ENCODE measurements at regions not wholly inside any gene's neighbourhood (a gene's known extent, or its start where the extent isn't known, plus 50 kb on each side); places are given as distances from the start of the nearest gene placed in this dataset.
A peak's percentile ranks its signal among the peaks of the same experiment; 100 is the strongest.
"Not testable (repeated sequence)": the region's sequence is repeated elsewhere in the genome, so short reads cannot be mapped to it uniquely, and the experiment has no call there.

DNA sequence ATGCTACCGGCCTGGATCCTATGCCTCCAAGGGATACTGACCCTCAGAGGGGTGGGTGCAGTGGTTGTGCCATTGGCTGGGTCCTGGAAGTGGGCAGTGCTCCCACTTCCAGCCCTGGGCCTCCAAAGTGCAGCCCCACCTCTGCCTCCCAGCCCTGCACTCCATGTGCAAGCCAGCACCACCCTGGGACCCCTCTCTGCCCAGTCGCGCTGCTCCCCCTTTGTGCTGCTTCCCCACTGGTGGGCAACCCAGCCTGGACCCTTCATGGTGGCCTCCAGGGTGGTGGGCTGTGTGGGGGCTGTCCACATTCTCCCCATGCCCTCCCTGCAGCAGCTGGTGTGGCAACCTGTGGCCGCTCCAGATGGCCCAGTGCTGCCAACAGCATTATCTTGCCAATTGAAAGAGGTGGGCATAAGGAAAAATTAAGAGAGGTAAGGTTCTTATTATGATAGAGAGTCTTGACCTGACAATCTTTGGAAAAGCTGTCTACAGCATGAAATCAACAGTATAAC is 309.7 kb downstream of the GUCY2F start:
- no peak for DNase-seq (ENCODE audit: low read depth)

DNA sequence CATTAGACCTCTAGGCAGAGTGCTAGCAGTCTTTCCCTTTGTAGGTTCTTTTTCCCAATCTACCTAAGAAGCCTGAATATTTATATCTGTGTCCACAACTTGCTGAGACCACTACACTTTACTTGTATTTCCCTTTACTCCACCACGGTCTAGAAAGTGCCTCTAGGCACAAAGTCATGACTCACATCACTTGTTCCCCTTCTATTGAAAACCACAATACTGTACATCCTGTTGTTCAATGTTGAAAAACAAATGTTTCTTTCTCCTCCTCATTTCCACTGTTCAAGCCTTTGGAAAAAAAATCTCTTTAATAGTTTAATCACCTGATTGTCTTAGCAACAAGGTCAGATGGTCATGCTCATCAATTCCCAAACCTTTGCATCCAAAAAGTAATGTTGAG is 326.7 kb downstream of the GUCY2F start:
- no peak for DNase-seq (ENCODE audit: low read depth)

- DNase-seq (ENCODE audit: low read depth), result not testable (repeated sequence)
These were observed 337.7 kb downstream of the GUCY2F start for GRCh38 chrX:109144173-109144572.

DNA sequence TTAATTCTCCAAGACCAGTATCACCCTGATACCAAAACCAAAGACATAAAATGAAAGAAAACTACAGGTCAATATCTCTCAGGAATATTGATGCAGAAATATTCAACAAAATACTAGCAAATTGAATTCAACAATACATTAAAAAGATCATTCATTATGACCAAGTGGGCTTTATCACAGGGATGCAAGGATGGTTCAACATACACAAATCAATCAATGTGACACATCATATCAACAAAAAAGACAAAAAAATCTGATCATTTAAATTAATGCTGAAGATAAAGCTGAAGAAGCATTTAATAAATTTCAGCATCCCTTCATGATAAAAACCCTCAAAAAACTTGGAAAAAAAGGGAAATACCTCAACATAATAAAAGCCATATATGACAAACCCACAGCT is 341.4 kb downstream of the GUCY2F start:
- no peak for DNase-seq (ENCODE audit: low read depth)

DNA sequence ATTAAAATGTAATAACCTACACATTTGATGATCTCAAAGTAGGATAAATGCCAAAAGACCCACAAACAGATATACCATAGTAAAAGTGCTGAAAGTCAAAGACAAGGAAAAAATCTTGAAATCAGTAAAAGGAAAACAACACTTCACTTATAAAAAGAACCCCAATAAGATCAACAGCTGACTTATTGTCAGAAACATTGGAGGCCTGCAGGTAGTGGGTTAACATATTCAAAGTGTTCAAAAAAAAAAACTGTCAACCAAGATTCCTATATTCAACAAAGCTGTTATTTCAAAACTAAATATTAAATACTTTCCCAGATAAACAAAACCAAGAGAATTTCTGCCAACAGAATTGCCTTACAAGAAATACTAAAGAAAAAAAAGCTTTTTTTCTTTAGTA is 347.1 kb downstream of the GUCY2F start:
- DNase-seq (ENCODE audit: low read depth), result no peak

- no peak for DNase-seq (ENCODE audit: low read depth)
These were observed 356.6 kb downstream of the GUCY2F start for GRCh38 chrX:109125304-109125703.

DNA sequence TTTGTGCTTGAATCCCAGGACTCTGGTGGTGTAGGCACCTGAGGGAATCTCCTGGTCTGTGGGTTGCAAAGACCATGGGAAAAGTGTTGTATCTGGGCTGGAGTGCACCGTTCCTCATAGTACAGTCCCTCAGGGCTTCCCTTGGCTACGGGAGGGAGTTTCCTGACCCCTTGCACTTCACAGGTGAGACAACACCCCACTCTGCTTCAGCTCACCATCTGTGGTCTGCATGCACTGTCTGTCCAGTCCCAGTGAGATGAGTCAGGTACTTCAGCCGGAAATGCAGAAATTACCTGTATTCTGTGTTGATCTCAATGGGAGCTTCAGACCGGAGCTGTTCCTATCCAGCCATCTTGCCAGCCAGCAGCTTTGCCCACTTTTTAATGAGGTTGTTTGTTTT is 353.0 kb upstream of the IRS4 start:
- no peak for DNase-seq (ENCODE audit: low read depth)

DNA sequence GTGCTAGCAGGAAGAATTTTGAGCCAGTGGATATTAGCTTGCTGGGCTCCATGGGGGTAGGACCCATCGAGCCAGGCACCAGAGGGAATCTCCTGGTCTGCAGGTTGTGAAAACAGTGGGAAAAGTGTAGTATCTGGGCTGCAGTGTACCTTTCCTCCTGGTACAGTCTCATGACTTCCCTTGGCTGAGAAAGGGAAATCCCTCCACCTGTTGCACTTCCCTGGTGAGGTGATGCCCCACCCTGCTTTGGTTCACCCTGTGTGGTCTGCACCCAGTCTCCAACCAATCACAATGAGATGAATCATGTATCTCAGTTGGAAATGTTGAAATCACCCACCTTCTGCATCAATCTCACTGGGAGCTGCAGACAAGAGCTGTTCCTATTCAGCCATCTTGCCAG is 341.4 kb upstream of the IRS4 start:
- no peak for DNase-seq (ENCODE audit: low read depth)

DNA sequence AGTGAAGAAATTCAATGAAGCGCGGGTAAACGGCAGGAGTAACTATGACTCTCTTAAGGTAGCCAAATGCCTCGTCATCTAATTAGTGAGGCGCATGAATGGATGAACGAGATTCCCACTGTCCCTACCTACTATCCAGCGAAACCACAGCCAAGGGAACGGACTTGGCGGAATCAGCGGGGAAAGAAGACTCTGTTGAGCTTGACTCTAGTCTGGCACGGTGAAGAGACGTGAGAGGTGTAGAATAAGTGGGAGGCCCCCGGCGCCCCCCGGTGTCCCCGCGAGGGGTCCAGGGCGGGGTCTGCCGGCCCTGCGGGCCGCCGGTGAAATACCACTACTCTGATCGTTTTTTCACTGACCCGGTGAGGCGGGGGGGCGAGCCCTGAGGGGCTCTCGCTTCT is 317.8 kb upstream of the IRS4 start:
- peak; percentile 5 for DNase-seq (ENCODE audit: low read depth)

DNA sequence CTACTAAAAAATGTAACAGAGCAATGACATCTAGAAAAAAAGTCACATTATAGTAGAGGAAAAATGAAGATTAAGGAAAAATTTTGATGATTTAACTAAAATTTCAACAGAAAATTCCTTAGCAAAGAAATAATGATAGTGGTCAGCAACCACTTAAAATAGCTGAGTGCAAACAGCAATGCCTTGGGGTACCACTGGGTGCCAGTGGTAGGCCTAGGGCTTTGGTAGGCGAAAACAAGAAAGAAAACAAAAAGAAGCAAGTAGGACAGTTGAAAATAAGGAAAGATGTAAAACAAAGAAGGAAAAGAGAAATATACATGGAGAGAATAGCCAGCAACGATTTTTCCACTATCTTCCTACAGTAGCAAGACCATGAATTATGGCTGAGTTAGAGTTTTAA is 313.5 kb upstream of the IRS4 start:
- DNase-seq (ENCODE audit: low read depth), result no peak

- DNase-seq (ENCODE audit: low read depth), result no peak
These were observed 313.1 kb upstream of the IRS4 start for GRCh38 chrX:109049416-109049815.

GRCh38 chrX:109040057-109040456 is 303.7 kb upstream of the IRS4 start:
- DNase-seq (ENCODE audit: low read depth), result no peak

DNA sequence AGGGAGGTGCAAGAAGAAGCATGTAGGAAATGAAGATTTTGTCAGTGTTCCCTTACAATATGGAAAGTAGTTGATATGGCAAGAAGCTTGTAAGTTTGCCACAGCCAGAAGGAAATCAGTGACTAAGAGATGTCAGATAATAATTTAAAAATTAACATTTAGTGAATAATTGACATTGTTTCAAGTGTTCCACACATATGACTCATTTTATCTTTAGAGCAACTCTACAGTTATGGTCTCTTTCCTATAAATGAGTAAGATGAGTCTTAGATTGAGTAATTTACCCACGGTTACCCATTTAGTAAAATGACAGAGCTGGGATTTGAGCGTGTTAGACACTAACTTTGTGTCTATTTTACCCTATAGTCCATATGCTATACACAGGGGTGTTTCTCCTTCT is 300.3 kb upstream of the IRS4 start:
- no peak for DNase-seq (ENCODE audit: low read depth)

- DNase-seq (ENCODE audit: low read depth), result no peak
These were observed 257.5 kb upstream of the IRS4 start for GRCh38 chrX:108993909-108994308.

DNA sequence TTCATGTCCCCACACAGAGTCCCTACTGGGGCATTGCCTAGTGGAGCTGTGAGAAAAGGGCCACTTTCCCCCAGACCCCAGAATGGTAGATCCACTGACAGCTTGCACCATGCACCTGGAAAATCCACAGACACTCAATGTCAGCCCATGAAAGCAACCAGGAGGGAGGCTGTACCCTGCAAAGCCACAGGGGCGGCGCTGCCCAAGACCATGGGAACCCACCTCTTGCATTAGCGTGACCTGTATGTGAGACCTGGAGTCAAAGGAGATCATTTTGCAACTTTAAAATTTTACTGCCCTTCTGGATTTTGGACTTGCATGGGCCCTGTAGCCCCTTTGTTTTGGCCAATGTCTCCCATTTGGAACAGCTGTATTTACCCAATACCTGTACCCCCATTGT is 236.5 kb upstream of the IRS4 start:
- not testable (repeated sequence) for DNase-seq (ENCODE audit: low read depth)

GRCh38 chrX:108947205-108947604 is 210.8 kb upstream of the IRS4 start:
- no peak for DNase-seq (ENCODE audit: low read depth)

DNA sequence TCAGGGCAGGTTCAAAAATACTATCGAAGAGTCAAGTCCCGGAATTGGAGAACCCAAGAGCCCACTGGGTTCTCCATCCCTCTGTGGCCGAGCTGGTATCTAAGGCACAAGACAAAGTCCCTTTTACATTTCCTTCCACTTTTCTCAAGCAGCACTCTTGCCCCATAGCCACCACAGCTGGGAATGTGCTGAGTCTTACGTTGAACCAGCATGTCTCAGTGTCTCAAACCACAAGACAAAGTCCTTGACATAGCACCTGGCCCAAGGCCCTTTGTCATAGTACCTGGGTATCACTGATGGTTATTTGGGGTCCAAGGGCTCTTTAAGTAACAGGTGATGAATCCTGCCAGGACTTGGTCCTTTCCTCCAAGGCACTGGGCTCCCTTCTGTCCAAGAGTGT is 210.2 kb upstream of the IRS4 start:
- no peak for DNase-seq (ENCODE audit: low read depth)

DNA sequence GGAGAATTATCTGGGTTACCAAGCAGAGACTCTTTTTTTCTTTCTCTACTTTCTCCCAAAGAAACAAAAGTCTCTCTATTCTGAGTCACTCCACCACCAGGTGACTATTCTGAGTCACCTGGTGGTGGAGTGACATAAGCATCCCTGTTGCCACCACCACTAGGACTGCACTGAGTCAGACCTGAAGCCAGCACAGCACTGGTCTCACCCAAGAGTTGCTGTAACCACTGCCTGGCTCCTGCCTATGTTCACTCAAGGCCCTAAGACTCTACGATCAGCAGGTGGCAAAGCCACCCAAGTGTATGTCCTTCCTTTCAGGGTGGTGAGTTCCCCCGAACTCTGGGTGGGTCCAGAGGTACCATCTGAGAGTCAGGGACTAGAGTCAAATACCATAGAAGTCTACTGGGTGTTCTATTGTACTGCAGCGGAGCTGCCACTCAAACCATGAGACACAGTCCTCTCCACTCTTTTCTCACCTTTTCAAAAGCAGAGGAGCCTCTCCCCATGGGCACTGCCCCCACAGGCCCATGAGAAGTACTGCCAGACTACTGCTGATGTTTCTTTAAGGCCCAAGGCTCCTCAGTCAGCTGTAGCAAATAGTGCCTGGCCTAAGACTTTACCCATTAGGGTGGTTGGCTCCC is 209.6 kb upstream of the IRS4 start:
- DNase-seq (ENCODE audit: low read depth), result no peak

DNA sequence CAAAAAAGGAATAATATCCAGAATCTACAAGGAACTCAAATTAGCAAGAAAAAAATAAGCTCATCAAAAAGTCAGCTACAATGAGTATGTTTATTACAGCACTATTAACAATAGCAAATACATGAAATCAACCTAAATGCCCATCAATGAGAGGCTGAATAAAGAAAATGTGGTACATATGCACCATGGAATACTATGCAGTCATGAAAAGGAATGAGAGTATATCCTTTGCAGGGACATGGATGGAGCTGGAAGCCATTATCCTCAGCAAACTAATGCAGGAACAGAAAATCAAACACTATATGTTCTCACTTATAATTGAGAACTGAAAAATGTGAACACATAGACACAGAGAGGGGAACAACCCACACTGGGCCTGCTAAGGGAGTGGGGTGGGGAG is 178.4 kb upstream of the IRS4 start:
- DNase-seq (ENCODE audit: low read depth), result no peak

- not testable (repeated sequence) for DNase-seq (ENCODE audit: low read depth)
These were observed 167.5 kb upstream of the IRS4 start for GRCh38 chrX:108903831-108904230.

GRCh38 chrX:108900333-108900732 is 164.0 kb upstream of the IRS4 start:
- DNase-seq (ENCODE audit: low read depth), result no peak

DNA sequence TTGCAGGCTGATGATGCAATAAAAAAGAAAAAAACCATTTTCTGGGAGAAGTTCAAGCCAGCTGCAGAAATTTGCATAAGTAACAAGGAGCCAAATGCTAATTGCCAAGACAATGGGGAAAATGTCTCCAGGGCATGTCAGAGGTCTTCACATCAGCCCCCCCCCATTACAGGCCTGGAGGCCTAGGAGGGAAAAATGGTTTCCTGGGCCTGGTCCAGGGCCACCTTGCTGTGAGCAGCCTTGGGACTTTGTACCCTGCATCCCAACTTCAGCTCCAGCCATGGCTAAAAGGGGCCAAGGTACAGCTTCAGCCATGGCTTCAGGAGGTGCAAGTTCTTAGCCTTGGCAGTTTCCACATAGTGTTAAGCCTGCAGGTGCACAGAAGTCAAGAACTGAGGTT is 160.0 kb upstream of the IRS4 start:
- not testable (repeated sequence) for DNase-seq (ENCODE audit: low read depth)

GRCh38 chrX:108892501-108892900 is 156.1 kb upstream of the IRS4 start:
- no peak for DNase-seq (ENCODE audit: low read depth)

- DNase-seq (ENCODE audit: low read depth), result no peak
These were observed 139.2 kb upstream of the IRS4 start for GRCh38 chrX:108875548-108875947.

Measured in forelimb muscle (tissue), 1 donor.